Keratinocyte (primary cell): ENCODE measurements at regions not wholly inside any gene's neighbourhood (a gene's known extent, or its start where the extent isn't known, plus 50 kb on each side); places are given as distances from the start of the nearest gene placed in this dataset.

Source experiments
- DNase-seq: peaks from one replicate; pipeline ENCODE4 v3.0.0-alpha.2; 2011; ENCODE audit warnings: low read depth, missing footprints, low spot score
- FAIRE-seq: peaks from 2 replicates; lab custom pipeline; 2011; peaks lifted over from hg19 to GRCh38; lab: Jason Lieb, UNC
- H2AFZ ChIP-seq: 2 replicates; pipeline ENCODE4 v1.6.0; 2012; ENCODE audit warnings: low read length, control low read depth, inconsistent platforms; ENCODE audit not compliant: control insufficient read depth
- H3K27ac ChIP-seq: 2 replicates; pipeline ENCODE4 v1.5.1; 2011; ENCODE audit warnings: low read length; ENCODE audit not compliant: control insufficient read depth, insufficient read depth
- H3K27me3 ChIP-seq: 3 replicates; pipeline ENCODE4 v1.6.0; 2011; ENCODE audit warnings: low read length; ENCODE audit not compliant: control insufficient read depth, insufficient read depth; ENCODE audit errors: extremely low read depth
- H3K36me3 ChIP-seq, 2 experiments: 2 replicates in 1 of 2; 3 replicates in 1 of 2; pipeline ENCODE4 v1.5.1; 2011; ENCODE audit warnings: low read length in 2 of 2, mild to moderate bottlenecking in 1 of 2; ENCODE audit not compliant: control insufficient read depth in 2 of 2, insufficient read depth in 2 of 2; ENCODE audit errors: extremely low read depth in 1 of 2
- H3K4me1 ChIP-seq: 3 replicates; pipeline ENCODE4 v1.5.1; 2011; ENCODE audit warnings: low read length; ENCODE audit not compliant: control insufficient read depth, insufficient read depth; ENCODE audit errors: extremely low read depth
- H3K4me2 ChIP-seq: 3 replicates; pipeline ENCODE4 v1.6.0; 2011; ENCODE audit warnings: low read depth, low read length; ENCODE audit not compliant: control insufficient read depth, insufficient read depth; ENCODE audit errors: extremely low read depth
- H3K4me3 ChIP-seq, 3 experiments: fragments of 200-600 bp in 1 of 3; sonication (generic) in 1 of 3; 2 replicates in 2 of 3; 3 replicates in 1 of 3; pipeline ENCODE4 v1.5.1; 2011 to 2016; ENCODE audit warnings: low read length in 3 of 3, mild to moderate bottlenecking in 3 of 3, control low read depth in 2 of 3, inconsistent platforms in 1 of 3, low read depth in 1 of 3, mixed read lengths in 1 of 3, mixed run types in 1 of 3, moderate library complexity in 1 of 3; ENCODE audit not compliant: control insufficient read depth in 2 of 3, insufficient read depth in 2 of 3; ENCODE audit errors: extremely low read depth in 1 of 3
- H3K79me2 ChIP-seq: 2 replicates; pipeline ENCODE4 v1.6.0; 2012; ENCODE audit warnings: low read length; ENCODE audit not compliant: control insufficient read depth, insufficient read depth
- H3K9ac ChIP-seq: 3 replicates; pipeline ENCODE4 v1.6.0; 2011; ENCODE audit warnings: low read length; ENCODE audit not compliant: control insufficient read depth, insufficient read depth; ENCODE audit errors: extremely low read depth
- H3K9me1 ChIP-seq: 3 replicates; pipeline ENCODE4 v1.6.0; 2011; ENCODE audit warnings: low read length; ENCODE audit not compliant: control insufficient read depth, insufficient read depth; ENCODE audit errors: extremely low read depth
- H3K9me3 ChIP-seq: 2 replicates; pipeline ENCODE4 v1.5.1; 2012; ENCODE audit warnings: low read depth, low read length; ENCODE audit not compliant: control insufficient read depth
- H4K20me1 ChIP-seq: 3 replicates; pipeline ENCODE4 v1.6.0; 2011; ENCODE audit warnings: low read length; ENCODE audit not compliant: control insufficient read depth, insufficient read depth; ENCODE audit errors: extremely low read depth
- EZH2 ChIP-seq: IDR thresholded peaks from one replicate; pipeline ENCODE4 v1.6.1; 2012; ENCODE audit warnings: inconsistent platforms, mild to moderate bottlenecking, low read length, moderate library complexity
- dilution Hi-C: fragments of 300-500 bp; cut with MboI; formaldehyde crosslinking; loops from one replicate; pipeline ENCODE4 v1.7.0; 2020; ENCODE audit warnings: low sequenced_read_pairs; ENCODE audit not compliant: extremely low pct_ligation_motif_present
- TF ChIP-seq, protein P1 (sequence below), 3 experiments: IDR thresholded peaks in 1 of 3; conservative IDR thresholded peaks in 1 of 3; optimal IDR thresholded peaks in 1 of 3; 2 replicates in 2 of 3; 3 replicates in 1 of 3; pipeline versions ENCODE3 to v1.5.1; 2011; ENCODE audit warnings: low read length in 3 of 3, mild to moderate bottlenecking in 3 of 3, moderate library complexity in 2 of 3, control low read depth in 1 of 3, inconsistent platforms in 1 of 3; ENCODE audit not compliant: insufficient read depth in 2 of 3; ENCODE audit errors: extremely low read depth in 1 of 3

DNA sequence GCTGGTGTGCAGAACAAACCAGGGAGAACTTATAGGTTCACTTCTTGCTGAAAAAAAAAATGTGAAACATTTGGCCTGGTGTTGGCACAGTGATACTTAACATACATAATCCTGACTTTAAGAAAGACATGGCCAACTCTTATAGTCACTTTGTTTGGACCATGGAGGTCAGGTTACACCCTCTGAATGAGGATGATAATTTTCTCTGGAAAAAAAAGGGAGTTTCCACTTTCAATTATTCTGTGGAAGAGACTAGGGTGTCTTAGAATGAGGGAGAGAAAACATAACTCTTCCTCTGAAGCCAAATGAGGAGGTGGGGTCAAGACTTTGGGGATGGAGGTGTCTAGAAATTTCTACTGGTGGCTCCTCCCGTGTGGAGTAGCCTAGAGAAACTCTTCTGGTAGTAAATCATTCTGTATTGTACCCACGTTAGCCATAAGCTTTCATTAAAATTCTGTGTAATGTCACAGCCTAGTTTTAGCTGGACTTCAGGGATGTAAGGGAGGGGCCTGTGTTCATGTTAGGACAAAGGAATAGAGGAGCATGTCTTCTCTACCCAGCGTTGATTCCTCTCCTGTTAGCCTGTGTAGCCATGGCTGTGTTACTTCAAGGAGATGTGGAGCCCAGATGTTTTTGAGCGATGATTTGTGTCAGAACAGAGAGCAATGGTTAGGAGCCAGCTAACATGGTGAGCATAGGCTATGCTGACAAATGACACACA is 328.3 kb downstream of the GPAT3 start:
- Histone ChIP-seq H3K4me1 (peaks cover 6% of the 10 kb centered on the region), H3K4me2 (no peak overlapping the region), H3K4me3 (no peak overlapping the region), H4K20me1 (no peaks in the 10 kb centered on the region), H3K9me1 (no peaks in the 10 kb centered on the region), H3K79me2 (no peaks in the 10 kb centered on the region), H3K36me3 (no peaks in the 10 kb centered on the region), H3K9ac (no peak overlapping the region), H3K27me3 (no peaks in the 10 kb centered on the region), H2AFZ (no peak overlapping the region), H3K27ac (no peak overlapping the region), H3K9me3 (no peaks in the 10 kb centered on the region)
- dilution Hi-C loops = no loop called here
- FAIRE-seq (no peak), DNase-seq (no peak)
- TF ChIP-seq EZH2 = no peak
- TF ChIP-seq, protein P1, sequence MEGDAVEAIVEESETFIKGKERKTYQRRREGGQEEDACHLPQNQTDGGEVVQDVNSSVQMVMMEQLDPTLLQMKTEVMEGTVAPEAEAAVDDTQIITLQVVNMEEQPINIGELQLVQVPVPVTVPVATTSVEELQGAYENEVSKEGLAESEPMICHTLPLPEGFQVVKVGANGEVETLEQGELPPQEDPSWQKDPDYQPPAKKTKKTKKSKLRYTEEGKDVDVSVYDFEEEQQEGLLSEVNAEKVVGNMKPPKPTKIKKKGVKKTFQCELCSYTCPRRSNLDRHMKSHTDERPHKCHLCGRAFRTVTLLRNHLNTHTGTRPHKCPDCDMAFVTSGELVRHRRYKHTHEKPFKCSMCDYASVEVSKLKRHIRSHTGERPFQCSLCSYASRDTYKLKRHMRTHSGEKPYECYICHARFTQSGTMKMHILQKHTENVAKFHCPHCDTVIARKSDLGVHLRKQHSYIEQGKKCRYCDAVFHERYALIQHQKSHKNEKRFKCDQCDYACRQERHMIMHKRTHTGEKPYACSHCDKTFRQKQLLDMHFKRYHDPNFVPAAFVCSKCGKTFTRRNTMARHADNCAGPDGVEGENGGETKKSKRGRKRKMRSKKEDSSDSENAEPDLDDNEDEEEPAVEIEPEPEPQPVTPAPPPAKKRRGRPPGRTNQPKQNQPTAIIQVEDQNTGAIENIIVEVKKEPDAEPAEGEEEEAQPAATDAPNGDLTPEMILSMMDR (optimal IDR thresholded peaks at IDR 0.05 in 1 of 3, IDR thresholded peaks at IDR 0.05 in 1 of 3, conservative IDR thresholded peaks at IDR 0.05 in 1 of 3; ENCODE audit: extremely low read depth in 1 of 3, insufficient read depth in 2 of 3, low read length in 3 of 3) = no peak

DNA sequence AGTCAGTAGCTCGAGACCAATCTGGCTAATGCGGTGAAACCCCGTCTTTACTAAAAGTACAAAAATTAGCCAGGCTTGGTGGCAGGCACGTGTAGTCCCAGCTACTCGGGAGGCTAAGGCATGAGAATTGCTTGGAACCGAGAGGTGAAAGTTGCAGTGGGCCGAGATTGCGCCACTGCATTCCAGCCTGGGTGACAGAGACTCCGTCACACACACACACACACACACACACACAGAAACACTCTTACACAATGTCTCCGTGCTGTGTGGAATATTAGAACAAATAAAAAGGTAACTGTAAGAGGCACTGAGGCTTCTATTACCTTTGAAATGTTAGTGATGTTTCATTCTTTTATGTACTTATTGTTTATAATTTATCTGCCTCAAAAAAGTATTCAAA is 326.6 kb downstream of the GPAT3 start:
- Histone ChIP-seq H4K20me1 (no peaks in the 10 kb centered on the region), H3K9me3 (no peaks in the 10 kb centered on the region), H3K4me3 (no peak overlapping the region), H3K4me1 (peaks cover 6% of the 10 kb centered on the region), H3K27ac (no peak overlapping the region), H3K27me3 (no peaks in the 10 kb centered on the region), H2AFZ (no peak overlapping the region), H3K9ac (no peak overlapping the region), H3K79me2 (no peaks in the 10 kb centered on the region), H3K9me1 (no peaks in the 10 kb centered on the region), H3K4me2 (no peak overlapping the region), H3K36me3 (no peaks in the 10 kb centered on the region)
- TF ChIP-seq, protein P1 (optimal IDR thresholded peaks at IDR 0.05 in 1 of 3, IDR thresholded peaks at IDR 0.05 in 1 of 3, conservative IDR thresholded peaks at IDR 0.05 in 1 of 3; ENCODE audit: extremely low read depth in 1 of 3, insufficient read depth in 2 of 3, low read length in 3 of 3) = no peak
- no peak for TF ChIP-seq EZH2
- dilution Hi-C loops = no loop called here
- DNase-seq (no peak), FAIRE-seq (no peak)
